H1 (cell line): ENCODE measurements at regions not wholly inside any gene's neighbourhood (a gene's known extent, or its start where the extent isn't known, plus 50 kb on each side); places are given as distances from the start of the nearest gene placed in this dataset.

ENCODE experiments used
- ATF2 ChIP-seq: IDR thresholded peaks from 2 replicates; pipeline ENCODE4 v1.6.1; 2012; ENCODE audit warnings: low read length, inconsistent platforms
- ATF3 ChIP-seq: IDR thresholded peaks from 2 replicates; pipeline ENCODE4 v1.6.1; 2011; ENCODE audit warnings: low read depth, mild to moderate bottlenecking, low read length; ENCODE audit not compliant: insufficient read depth
- RAD21 ChIP-seq, 2 experiments: IDR thresholded peaks in 1 of 2; conservative IDR thresholded peaks in 1 of 2; 2 replicates each; pipeline ENCODE4 v1.6.1; 2011; ENCODE audit warnings: low read depth in 2 of 2, low read length in 2 of 2, improper control_type of control experiment in 1 of 2, inconsistent platforms in 1 of 2, mild to moderate bottlenecking in 1 of 2, moderate library complexity in 1 of 2
- SIRT6 ChIP-seq: IDR thresholded peaks from one replicate; pipeline ENCODE4 v1.7.1; 2012; ENCODE audit warnings: low read length, inconsistent platforms
- SIX5 ChIP-seq: IDR thresholded peaks from 2 replicates; pipeline ENCODE4 v1.6.1; 2011; ENCODE audit warnings: mild to moderate bottlenecking, low read depth, low read length
- SP4 ChIP-seq: IDR thresholded peaks from 2 replicates; pipeline ENCODE4 v1.6.1; 2012; ENCODE audit warnings: low read length, inconsistent platforms
- USF2 ChIP-seq: IDR thresholded peaks from 2 replicates; pipeline ENCODE4 v1.6.1; 2011; ENCODE audit warnings: low read length, improper control_type of control experiment

- TF ChIP-seq SIX5 = no peak
- TF ChIP-seq RAD21 (IDR thresholded peaks at IDR 0.05 in 1 of 2, conservative IDR thresholded peaks at IDR 0.05 in 1 of 2; ENCODE audit: low read depth in 2 of 2, low read length in 2 of 2) = no peak
- no peak for TF ChIP-seq SP4
- TF ChIP-seq ATF2 = no peak
- TF ChIP-seq SIRT6 = no peak
- no peak for TF ChIP-seq ATF3
- TF ChIP-seq USF2 = no peak
Measured at GRCh38 chr10:128759174-128759573, 633.0 kb upstream of the MKI67 start (continued).
